GM20431 (cell line): ENCODE measurements at regions not wholly inside any gene's neighbourhood (a gene's known extent, or its start where the extent isn't known, plus 50 kb on each side); places are given as distances from the start of the nearest gene placed in this dataset.

Experiments used
- in situ Hi-C: fragments of 300-500 bp; cut with MseI, MboI; formaldehyde crosslinking; loops from one replicate; pipeline ENCODE4 v1.15.0; 2020; ENCODE audit warnings: low sequenced_read_pairs; ENCODE audit not compliant: unreplicated experiment

DNA sequence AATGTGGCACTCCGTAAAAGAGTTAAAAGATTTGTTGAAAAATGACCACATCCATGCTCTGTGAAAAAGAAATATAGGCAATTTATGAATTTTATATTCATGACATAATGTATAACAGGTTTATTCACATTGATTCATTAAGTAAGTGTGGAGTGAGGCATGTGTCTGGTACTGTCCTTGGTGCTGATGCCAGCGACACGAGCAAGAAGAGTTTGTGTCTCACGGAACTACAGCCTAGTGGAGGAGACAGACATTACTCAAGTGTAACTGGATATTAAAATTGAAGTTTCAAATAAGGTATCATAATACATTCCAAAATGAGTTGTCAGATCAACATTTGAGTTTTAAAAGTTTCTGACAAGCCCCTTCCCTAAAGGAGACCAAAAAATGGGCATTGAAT, 122.7 kb upstream of the PRNP start:
- in situ Hi-C loops: no loop called here

DNA sequence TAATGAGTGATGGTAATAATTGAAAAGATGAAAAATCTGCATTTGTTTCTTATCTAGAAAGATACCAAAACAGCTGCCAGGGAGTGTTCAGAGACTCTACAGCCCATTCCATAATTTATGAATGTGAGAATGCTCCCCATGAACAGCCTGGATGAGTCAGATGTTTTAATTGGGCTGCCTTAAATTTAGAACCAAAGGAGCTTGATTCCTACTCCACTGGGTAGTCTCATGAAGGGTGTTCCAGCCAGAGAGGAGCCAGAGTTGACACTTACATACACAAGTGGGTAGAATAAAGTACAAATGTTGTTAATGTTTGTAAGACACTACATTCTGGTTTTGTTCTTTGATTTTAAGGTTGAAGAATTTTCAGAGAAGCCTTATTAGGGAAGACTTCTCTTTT, 123.2 kb upstream of the PRNP start:
- in situ Hi-C loops: no loop called here

DNA sequence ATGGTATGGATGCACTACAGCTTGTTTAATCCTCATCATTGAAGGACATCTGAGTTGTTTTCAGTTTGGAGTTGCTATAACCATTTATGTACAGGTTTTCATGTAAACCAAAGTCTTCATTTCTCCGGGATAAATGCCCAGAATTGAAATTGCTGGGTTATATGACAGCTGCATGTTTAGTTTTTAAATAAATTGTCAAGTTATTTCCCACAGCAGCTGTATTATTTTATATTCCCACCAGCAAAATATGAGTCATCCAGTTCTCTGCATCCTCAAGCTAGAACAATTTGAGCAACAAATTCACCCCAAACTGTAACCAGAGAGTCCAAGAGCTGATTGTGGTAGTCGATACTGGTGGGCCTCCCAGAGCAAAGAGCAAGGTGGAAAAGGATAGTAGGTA, 125.6 kb upstream of the PRNP start:
- in situ Hi-C loops: no loop called here

DNA sequence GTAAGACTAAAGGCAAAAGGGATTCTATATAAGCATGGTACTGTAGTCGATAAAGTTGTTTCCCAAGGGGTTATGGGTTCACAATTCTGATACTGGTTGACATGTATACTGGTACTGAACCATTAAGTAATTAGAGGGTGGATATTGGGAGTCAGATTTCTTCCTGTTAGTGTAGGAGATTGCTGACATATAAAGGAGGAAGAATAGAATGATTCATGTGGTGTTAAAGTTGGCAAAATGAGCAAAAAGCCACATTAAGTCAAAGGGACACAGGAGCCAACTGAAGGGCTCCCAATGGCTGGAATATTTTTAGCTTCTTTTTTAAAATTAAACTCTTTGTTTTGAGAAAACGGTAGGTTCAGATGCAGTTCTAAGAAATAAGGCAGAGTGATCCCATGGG, 126.3 kb upstream of the PRNP start:
- in situ Hi-C loops: no loop called here

DNA sequence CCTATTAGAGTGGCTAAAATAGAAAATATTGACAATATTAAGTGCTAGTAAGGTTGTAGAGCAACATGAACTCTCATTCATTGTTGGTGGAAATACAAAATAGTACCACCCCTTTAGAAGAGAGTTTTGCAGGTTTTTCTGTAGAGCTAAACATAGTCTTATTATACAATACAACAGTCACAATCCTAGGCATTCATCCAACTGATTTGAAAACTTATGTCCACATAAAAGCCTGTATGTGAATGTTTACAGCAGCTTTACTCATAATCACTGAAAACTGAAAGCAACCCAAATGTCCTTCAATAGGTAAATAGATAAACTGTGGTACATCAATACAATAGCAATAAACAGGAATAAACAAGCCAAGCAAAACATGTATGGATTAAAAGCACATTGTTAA, 127.2 kb upstream of the PRNP start:
- in situ Hi-C loops: no loop called here

DNA sequence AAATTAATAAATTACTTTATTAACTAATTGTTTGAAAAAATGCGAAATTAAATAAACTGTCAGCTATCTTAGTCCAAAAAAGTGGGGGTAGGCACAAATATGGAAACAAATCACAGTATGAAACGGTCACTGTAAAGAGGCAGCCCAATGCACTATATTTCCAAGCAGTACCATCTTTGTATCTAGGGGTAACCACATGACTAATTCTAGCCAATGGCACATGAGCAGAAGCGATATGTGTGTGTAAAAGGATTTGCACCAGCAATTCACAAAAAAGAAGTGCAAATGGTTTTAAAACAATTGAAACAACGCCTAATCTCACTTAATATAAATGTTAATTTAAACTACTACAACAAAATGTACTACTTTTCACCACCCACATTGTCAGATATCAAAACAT, 129.5 kb upstream of the PRNP start:
- in situ Hi-C loops: no loop called here

DNA sequence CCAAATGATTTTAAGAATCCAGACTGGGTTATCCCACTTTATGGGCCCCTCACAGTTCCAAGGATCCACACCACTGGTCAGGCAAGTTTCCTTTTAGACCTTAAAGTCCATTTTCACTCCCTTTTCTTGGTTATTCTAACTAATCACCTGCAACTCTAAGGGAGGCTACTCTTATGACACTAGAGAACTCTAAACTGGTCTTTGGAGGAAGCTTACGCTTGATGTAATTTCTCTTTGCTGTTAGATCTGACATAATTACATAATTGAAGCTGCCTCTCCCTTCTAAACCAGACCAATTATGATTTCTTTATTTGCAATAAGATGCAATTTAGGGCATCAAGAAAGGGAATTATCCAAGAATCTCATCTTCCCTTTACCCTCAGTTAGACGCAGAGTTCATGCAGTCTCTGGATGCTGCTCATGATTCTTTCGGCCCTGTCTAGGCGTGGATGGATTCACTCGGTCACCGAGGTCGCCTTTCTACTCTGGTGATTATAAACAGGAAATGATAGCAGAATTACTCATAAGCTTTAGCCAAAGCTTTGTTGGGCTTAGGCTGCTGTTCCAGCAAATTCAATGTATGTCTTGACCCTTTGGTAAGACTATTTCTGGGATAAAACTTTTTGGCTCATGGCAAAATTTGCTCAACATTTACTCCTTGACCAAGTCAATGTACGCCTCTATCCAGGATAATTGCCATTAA, 130.9 kb upstream of the PRNP start:
- in situ Hi-C loops: no loop called here

DNA sequence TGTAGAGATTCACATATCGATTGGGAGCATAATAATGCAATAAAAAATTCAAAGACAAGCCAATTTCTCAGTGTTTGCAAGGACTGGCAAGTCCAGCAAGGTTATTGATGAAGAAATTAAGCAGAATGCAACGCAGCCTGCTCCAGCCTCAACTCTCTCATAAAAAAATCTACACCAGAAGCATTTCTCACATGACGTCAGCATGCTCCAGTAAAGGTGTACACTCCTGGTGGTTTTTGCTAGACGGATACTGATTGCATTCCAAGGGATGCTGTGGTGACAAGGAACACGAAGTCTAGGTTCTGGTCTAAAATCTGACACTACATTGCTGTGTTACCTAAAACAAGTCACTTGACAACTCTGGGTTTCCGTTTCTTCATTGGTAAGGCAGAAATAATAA, 131.9 kb upstream of the PRNP start:
- in situ Hi-C loops: no loop called here

DNA sequence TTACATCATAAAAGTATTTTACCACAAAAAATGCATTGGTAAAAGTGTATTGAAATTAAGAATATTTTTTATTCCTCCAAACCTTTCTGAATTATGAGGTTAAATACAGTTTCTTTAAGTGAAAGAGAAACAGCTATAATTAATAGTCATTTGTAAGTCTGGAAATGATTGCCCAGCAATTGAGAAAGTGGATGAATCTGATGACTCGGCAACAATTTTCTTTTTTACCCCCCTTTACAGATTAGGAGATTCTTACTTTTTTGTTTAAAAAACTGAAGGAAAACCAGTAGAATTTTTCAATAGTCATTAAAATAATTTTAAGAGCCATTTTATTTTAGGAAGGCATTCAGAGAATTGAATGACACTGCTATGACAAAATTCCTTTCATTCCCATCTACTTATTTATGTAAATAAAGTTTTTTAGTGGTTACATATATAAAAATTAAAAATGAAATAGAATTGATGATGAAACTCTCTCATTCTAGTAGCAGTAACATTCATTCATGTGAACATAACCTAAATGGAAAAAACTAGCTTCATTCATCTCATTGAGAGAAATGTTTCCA, 134.1 kb upstream of the PRNP start:
- in situ Hi-C loops: no loop called here

DNA sequence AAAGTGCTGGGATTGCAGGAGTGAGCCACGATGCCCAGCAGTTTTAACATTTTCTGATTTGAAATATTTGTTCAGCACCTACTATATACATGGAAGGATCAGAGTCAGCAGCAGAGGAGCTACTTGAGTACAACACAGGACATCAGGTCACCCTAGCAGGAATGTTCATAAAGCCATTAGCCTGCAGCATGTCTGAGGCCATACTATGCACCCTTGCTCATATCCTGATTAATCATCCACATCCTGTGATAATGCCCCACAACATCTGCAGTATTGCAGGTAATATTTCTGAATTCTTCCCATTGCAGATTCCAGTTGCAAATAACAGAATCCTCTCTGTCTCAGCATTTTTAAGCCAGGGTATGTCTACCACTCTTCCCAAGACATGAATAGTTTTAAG, 135.5 kb upstream of the PRNP start:
- in situ Hi-C loops: no loop called here

DNA sequence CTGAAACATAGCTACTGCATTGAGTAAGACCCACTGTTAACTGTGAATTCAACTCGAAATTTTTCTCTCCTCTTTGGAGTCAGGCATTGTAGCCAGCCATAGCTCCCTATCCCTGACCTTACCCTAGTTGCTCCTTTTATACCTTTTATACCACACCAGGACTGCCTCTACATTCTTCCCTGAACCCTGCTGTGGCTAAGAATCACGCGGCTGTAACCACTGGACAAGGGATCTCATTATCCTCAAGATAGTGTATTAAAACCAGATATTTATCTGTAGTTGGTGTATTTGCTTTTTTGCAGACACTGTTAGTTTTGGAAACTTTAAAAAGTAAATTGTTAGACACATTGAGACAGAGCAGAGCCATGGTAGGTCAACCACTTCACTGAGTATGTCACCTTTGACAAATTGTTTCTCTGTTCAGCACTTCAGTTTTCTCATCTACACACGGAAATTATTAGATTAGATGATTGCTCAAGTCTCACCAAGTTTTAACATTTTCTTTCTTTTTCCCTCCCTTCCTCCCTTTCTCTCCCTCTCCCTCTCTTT, 136.5 kb upstream of the PRNP start:
- in situ Hi-C loops: no loop called here

DNA sequence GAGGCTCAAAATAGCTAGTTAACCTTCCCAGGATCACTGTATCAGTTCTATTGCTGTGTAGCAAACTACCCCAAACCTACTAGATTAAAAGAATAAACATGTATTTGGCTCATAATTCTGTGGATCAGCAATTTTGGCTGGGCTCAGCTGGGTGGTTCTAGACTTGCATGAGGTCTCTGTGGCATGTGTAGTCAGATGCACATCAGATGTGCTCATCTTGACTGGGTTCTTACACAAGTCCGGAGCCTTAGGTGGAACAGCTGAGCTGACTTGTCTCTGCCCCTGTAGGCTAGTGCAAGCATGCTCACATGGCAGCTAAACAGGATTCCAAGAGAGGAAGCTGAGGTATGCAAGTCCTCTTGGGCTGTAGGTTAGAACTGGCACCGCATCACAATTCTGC, 137.7 kb upstream of the PRNP start:
- in situ Hi-C loops: no loop called here

DNA sequence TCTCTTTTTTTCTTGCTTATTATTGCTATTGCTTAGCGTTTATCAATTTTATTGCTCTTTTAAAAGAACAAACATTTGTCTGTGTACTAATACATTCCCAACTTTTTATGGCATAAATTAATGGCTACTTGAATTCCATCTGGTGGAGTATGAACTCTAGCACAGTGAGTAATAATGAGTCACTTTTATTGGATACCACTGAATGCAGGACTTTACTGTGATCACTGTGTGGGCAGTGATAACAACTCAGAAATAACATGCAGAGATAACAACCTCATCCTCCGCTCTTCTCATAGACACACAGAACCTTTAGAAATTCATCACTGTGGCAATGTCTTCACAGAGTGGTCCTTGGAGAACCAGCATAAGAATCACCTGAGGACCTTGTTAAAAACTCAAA, 139.5 kb upstream of the PRNP start:
- in situ Hi-C loops: no loop called here

DNA sequence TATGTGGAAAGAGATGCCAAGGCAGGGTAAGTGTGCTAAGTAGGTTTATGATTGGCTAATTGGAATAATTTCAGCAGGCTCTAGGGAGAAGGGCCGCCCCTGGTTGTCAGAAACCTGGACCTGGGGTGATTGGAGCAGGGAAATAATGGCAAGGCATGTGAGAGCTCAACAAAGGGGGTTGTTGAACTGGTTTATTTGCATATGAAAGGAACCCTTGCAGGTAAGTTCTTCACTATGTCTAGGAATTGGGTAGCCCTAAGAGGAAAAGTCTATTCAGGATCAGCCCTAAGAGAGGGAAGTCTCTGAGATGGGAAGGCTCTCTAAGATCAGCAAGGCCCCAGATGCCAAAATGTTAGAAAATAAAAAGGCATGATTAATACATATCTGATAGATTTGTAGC, 139.9 kb upstream of the PRNP start:
- in situ Hi-C loops: no loop called here

DNA sequence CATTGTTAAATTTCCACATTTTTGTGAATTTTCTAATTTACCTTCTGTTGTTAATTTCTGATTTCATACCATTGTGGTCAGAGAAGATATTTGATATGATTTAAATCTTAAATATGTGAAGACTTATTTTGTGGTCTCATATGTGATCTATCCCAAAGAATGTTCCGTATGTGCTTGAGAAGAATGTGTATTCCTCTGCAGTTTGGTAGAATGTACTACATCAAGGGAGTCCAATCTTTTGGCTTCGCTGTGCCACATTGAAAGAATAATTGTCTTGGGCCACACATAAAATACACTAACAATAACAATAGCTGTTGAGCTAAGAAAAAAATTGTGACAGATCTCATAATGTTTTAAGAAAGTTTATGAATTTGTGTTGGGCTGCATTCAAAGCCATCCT, 140.7 kb upstream of the PRNP start:
- in situ Hi-C loops: no loop called here

DNA sequence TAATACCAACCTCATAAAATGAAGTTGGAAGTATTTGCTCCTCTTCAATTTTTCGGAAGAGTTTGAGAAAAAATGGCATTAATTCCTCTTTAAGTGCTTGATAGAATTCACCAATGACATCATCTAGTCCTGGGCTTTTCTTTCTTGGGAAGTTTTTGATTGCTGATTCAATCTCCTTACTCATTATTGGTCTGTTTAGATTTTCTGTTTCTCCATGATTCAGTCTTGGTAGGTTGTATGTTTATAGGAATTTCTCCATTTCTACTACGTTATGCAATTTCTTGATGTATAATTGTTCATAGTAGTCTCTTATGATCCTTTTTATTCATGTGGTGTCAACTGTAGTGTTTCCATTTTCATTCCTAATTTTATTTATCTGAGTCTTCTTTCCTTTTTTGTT, 141.5 kb upstream of the PRNP start:
- in situ Hi-C loops: no loop called here

DNA sequence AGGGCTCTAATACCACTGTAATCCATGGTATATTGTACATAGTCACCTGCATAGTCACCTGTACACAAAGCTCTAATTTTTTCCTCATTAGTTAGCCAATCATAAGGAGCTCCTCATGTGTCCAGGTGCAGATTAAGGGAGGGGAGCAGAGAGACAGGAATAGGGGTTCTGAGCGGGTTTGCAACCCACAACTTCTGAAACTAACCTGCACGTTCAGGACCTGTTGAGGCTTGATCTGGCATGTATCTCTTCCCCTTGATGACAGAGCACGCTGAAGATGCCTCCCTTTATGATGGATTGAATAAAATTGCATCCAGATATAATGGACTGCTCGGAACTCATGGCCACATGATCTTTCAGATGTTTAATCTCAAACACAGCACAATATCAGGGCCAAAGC, 144.0 kb upstream of the PRNP start:
- in situ Hi-C loops: no loop called here

DNA sequence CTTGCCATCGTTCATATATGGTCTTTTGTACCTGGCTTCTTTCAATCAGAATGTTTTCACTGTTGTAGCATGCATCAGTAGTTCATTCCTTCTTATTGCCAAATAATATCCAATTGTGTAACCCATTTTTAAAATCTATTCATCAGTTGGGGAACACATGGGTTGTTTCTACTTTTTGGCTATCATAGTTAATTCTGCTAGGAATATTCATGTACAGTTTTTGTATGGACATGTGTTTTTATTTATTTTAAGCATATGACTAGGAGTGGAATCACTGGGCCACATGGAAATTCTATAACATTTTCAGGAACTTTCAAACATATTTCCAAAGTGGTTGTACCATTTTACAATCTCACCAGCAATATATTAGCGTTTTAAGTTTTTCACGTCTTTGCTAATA, 151.9 kb upstream of the PRNP start:
- in situ Hi-C loops: no loop called here

DNA sequence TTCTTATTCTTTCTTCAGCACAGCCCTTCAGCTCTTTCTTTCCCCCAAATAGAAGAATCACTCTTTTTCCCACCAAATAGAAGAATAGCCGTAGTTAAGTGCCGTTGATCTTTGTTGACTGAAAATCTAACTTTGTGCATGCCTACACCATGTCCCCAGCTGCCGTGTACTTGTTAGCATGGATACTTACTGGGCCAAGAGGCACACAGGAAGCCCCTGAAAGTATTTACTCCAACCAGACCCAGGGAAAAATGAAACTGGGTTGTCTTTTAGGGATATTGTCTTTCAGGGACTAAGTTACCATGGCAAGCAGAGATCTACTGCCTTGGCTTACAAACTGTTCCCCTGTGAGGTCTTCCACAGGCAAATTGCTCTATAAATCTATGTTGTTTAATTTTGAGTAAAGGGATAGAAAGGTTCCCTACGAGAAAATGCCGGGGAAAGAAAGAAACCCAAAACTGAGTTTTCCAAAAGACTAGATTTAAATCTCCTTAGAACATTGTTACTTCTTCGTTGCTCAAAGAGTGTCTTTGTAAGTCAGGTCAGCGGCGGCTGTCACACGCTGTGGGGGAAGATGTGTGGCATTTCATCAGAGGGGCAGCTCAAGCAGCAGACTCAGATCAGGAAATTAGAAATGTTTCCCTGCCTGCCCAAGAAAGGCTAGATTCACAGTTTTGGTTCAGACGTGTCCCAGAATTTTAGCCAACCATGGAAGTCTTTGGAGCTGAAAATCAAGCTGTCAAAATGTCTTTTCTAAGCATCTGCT, 152.7 kb upstream of the PRNP start:
- in situ Hi-C loops: no loop called here

DNA sequence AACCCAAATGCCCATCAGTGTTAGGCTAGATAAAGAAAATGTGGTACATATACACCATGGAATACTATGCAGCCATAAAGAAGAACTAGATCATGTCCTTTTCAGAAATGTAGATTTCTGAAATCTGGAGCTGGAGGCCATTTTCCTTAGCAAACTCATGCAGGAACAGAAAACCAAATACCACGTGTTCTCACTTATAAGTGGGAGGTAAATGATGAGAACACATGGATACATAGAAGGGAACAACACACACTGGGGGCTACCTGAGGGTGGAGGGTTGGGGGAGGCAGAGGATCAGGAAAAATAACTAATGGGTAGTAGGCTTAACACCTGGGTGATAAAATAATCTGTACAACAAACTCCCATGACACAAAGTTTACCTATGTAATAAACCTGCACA, 153.5 kb upstream of the PRNP start:
- in situ Hi-C loops: no loop called here

DNA sequence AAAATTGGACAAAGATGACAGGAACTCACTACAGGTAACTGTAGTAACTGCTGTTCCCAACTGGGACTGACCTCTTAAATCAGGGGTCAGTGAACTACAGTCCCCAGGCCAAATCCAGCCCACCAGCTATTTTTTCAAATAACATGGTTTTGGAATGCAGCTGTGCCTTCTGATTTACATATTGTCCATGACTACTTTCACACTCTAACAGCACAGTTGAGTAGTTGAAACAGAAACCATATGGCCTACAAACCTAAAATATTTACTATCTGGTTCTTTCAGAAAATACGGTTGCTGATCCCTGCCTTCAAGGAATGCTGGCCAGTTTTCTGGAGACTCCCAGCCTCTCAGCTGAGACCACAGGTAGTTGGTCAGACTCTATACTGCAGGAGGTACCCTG, 161.5 kb upstream of the PRNP start:
- in situ Hi-C loops: no loop called here
